Globus pallidus (tissue), 1 donor: ENCODE measurements at regions not wholly inside any gene's neighbourhood (a gene's known extent, or its start where the extent isn't known, plus 50 kb on each side); places are given as distances from the start of the nearest gene placed in this dataset.
"Not testable (repeated sequence)": the region's sequence is repeated elsewhere in the genome, so short reads cannot be mapped to it uniquely, and the experiment has no call there.

Source experiments
- DNase-seq: peaks from one replicate; pipeline ENCODE4 v3.0.0-alpha.2; 2015; ENCODE audit warnings: low spot score

DNA sequence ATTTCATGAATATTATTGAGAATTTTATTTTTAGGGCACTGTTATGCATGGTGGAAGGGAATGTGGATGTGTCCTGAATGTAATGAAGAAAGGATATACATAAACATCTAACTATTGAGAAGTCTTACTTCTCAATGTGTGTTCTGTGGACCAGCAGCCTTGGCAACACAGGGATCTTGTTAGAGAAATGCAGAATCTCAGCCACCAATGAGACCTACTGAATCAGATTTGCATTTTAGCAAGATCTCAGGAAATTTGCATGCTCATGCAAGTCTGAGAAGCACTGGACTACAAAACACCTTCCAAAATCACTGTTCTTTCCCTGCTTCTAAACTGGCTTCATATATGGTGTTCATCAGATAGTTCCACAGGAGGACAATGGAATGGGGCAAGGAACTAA, 139.7 kb upstream of the WDFY3 start:
- no peak for DNase-seq

DNA sequence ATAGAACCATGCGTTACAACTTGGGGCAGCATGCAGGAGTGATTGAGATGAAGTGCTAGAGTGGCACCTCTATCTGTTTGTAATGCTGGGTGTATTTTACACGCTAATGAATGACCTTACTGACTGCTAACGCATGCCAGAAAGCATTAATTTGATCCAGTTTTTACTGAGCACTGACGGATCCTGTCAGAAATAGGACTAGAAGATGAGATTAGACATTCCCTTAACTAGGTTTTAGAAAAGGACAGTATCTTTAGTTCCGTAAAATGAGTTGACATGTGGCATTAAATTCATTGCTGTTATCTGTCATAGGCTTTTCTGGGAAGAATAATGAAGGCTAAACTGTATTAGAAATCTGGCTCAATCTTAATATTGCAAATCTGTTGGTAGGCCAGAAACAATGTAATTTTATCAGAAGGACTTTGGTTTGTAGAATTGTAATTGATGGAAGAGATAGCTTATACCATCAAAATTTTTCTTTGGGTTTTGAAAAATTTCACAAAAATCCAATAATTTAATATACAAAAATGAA, 140.4 kb upstream of the WDFY3 start:
- DNase-seq = no peak

DNA sequence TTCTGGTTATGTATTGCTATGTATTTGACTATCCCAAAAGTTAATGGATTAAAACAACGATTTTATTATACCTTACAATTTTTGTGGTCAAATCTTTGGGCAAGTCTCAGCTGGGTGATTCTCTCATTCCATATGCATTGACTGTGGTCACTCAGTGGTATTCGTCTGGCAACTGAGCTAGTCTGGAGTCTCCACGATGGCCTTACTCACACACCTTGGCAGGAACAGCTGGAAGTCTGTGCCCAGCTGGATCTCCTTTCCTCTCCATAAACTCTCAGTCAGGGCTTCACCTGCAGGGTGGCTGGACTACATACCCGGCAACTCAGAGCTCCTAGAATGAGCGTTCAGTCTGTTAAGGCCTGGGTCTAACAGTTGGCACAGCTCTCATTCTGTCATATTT, 141.1 kb upstream of the WDFY3 start:
- no peak for DNase-seq

DNA sequence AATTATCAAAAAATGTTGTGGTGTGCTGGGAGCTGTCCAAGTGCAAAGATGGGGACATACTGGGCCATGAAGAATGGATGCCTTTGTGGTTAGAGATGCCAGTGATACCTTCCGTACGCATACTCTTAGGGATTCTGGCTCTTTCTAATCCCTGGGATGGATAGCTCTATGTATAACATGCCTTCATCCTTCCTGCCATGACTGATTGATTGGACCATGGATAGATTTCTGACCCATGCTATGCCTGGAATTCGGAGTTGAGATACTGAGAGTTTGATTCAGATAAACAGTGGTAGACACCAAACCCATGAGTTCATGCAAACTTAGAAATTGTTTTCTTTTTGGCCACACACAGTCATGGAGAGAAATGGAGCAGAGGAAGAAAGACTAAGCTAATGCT, 147.2 kb upstream of the WDFY3 start:
- no peak for DNase-seq

DNA sequence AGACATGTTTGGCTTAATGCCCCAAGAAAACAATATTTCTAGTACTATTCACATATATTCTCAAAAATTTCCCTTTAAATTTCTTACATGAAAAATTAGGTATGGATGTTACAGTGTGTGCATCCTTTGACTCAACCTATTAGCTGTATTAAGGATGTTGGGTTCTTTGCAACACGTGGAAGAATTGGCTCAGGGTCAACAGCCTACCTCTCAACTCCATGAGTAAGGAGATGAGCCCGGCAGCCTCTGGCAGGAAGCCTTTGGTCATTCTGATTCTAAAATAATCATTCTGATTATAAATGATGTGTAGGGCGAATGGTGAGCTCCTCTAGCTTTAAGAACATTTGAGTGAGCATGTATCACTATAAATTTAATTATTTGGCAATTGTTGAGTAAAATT, 148.0 kb upstream of the WDFY3 start:
- no peak for DNase-seq

DNA sequence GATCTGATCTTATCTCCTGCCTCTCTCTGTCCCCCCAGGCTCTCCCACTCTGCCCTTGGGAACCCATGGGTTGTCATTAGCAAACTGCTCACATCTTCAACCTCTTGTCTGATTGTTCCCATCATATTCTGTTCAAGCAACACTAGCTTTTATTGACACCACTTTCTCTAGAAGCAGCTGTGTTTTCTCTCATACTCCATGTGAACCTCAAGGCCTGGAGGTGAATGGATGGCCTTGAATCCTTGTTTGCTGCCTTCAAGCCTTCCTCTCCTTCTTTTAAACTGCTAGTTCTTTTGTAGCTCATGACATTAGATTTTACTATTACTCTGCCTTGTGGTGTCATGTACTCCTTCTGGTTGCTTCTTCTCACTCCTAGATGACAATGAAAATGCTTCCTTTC, 149.5 kb upstream of the WDFY3 start:
- DNase-seq = no peak

DNA sequence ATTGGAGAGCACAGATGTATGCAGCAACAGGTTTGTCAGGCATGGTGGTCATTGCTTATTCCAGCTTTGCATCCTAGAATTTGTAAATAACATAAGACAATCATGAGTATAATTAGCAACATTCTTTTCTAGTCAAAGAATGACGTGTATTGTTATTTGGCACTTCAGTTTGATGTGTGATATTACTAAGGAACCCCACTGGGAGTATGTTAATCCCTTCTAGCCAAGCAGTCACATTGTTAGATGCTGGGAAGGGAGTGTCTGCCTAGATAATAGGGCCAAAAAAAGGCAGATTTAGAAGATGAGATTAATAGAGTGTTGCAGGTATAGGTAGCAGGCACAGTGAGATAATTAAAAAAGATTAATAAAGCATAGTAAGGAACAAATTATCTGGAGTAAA, 159.2 kb upstream of the WDFY3 start:
- DNase-seq = no peak

DNA sequence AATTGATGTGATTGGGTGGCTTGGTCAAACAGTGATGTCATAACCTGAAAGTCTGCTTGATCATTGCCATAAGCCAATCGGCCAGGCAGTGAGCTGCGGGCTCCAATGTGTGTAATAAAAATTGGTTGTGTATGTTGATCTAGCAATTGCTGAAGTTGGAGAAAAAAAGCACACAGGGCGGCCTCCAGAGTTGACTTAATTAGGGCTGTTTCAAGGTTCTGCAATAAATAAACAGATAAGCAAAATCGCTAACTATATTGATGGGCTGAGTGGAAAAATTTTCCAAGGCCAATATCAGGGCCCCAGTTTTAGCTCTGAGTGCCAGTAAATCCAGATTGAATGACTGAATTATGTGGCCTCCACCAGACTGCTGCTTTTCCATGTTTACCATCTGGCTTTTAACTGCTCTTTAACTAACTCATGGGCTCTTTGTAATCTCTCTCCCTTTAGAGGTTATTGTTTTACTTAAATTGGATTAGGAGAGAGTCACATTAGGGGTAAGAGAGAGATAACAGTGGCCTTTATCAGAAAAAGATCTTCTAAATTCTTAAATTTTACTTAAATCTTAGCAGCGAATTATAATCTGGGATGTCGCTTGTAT, 160.6 kb upstream of the WDFY3 start:
- DNase-seq = no peak

DNA sequence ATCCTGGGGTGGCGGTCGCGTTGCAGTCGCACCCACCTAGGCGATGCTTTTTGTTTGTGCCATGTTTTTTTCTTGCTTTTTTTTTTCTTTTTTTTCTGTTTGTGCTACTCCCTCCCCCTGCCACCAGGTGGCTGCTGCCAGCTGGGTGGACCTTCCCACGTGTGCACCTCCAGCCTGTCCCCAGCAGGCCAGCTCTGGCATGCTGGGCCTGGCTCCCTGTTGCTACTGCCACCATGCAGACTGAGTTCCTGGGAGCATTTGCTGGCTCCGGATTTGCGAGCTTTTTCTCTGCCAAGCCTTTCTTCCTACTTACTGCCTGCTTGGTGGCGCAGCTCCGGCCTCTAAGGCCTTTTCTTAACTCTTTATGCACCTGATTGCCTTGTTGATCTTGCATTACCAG, 161.2 kb upstream of the WDFY3 start:
- DNase-seq = peak; percentile 28

DNA sequence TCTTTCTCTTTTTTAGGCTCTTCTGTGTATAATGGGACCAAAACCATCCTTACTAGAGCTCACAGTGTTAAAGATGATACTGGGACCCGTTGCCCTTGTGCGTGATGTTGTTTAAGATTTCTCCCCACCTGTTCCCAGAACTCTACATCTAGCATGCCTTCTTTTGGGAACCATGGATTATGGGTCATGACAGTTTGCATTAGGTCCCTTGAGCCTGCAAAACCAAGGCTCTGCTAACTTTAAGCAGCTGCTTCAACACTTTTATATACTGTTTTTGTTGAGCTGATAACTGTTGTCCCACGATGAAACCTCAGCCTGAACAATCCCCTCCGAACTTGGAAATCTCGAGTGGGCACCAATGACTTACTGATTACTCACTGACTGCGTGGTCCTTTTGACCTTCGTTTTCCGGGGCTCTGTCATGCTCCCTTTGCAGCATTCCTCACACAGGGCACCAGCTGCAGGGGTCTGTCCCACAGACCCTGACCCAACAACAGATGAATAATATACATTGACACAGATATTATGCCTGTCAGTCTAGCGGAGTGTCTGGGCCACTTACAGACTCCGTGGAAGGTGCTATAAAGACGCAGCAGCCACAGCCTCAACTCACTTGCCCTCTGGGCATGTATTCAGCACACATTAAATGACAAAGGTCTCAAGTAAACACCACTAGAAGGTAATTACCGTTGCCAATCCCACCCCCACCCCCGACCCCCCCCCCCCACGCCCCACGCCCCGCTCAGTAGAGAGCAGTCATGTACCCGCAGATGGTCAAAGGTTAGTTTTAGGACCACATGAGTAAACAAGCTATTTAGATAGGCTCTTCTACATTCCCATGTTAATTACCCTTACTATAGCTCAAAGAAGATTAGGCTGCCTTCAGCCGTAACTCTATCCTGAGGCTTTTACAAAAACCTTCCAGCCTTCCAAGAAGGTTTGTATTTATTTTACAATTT, 162.0 kb upstream of the WDFY3 start:
- no peak for DNase-seq

DNA sequence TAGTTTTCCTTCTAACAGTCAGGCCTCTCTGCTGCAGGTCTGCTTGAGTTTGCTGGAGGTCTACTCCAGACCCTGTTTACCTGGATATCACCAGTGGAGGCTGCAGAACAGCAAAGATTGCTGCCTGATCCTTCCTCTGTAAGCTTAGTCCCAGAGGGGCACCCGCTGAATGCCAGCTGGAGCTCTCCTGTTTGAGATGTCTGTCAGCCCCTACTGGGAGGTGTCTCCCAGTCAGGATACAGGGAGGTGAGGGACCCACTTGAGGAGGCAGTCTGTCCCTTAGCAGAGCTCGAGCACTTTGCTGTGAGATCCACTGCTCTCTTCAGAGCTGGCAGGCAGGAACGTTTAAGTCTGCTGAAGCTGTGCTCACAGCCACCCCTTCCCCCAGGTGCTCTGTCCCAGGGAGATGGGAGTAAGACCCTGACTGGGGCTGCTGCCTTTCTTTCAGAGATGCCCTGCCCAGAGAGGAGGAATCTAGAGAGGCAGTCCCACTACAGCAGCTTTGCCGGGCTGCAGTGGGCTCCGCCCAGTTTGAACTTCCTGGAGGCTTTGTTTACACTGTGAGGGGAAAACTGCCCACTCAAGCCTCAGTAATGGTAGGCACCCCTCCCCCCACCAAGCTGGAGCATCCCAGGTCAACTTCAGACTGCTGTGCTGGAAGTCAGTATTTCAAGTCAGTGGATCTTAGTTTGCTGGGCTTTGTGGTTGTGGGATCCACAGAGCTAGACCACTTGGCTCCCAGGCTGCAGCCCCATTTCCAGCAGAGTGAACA, 163.1 kb upstream of the WDFY3 start:
- DNase-seq = not testable (repeated sequence)

DNA sequence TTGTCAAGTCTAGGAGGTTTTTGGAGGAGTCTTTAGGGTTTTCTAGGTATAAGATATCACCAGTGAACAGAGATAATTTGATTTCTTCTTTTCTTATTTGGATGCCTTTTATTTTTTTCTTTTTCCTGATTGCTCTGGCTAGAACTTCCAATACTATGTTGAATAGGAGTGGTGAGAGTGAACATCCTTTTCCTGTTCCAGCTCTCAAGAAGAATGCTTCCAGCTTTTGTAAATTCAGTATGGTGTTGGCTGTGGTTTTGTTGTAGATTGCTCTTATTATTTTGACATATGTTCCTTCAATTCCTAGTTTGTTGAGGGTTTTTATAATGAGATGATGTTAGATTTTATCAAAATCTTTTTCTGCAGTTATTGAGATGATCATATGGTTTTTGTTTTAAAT, 165.6 kb upstream of the WDFY3 start:
- no peak for DNase-seq

DNA sequence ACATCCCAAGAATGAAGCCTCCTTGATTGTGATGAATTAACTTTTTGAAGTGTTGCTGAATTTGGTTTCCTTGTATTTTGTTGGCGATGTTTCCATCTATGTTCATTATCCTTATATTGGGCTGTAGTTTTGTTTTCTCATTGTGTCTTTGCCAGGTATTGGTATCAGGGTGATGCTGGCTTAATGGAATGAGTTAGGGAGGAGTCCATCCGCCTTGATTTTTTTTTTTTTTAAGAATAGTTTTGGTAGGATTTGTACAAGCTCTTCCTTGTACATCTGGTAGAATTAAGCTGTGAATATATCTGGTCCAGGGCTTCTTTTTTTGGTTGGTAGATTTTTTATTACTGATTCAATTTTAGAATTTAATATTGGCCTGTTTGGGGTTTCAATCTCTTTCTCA, 166.1 kb upstream of the WDFY3 start:
- no peak for DNase-seq

DNA sequence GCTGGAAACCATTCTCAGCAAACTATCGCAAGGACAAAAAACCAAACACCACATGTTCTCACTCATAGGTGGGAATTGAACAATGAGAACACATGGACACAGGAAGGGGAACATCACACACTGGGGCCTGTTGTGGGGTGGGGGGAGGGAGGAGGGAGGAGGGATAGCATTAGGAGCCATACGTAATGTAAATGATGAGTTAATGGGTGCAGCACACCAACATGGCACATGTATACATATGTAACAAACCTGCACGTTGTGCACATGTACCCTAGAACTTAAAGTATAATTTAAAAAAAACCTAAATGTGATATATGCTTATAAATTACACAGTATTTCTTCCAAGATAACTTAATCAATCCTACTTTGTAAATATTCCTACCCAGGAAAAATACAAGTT, 173.3 kb upstream of the WDFY3 start:
- DNase-seq = not testable (repeated sequence)

DNA sequence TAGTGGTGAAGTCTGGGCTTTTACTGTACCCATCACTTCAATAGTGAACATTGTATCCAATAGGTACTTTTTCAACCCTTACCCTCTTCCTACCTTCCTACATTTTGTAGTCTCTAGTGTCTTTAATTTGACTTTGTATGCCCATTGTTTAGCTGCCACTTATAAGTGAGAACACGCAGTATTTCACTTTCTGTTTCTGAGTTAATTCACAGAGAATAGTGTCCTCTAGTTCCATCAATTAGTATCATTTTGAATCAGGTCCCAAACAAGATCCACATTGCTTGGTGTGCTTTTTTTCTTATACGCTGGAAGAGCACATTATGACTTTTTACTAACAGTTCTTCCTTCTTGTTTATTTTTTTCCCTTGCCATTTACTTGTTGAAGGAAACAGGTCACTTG, 176.0 kb upstream of the WDFY3 start:
- DNase-seq = no peak

DNA sequence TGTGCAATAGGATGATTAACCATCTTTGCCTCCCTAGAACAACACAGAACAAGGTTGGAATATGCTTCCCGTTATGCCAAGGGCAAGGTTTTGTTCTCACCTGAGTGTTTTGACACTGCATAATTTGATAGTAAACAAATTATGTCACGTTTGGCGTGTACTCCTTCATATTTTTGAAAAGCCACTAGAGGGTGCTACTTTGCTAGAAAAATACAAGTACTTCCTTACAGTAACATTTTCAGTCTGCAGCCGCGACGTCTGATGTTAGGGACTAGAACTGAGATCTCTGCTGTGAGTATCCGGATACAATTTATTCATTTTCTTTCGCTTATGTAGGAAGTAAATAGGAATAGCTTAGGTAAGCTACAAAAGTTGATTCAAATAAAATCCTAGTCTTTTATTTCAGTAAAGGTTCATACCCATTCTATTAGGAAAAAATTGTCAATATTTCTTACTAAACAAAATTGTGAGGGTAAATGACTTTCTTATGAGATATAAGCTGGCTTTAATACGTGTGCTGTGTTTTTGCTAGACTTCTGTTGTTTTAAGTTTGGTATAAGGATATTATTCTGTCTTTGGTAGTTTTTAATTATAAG, 181.1 kb upstream of the WDFY3 start:
- peak; percentile 86 for DNase-seq

DNA sequence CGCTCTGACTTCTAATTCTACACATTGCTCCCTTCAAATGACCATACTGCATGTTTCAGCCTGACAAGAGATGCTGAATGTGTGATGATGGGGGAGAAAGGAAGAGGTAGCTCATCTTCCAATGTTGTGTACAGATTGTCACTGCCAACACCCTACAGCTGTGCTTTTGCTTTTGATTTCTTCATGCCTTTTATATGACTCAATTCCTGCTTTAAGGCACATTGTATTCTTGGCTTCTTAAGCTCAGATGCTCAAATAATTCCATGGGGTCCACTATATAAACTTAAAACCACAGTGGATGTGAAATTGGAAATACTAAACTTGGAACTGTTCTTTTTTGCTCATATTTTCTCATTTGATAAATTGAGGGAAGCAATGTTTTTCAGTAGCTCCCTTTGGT, 183.2 kb upstream of the WDFY3 start:
- DNase-seq = no peak

DNA sequence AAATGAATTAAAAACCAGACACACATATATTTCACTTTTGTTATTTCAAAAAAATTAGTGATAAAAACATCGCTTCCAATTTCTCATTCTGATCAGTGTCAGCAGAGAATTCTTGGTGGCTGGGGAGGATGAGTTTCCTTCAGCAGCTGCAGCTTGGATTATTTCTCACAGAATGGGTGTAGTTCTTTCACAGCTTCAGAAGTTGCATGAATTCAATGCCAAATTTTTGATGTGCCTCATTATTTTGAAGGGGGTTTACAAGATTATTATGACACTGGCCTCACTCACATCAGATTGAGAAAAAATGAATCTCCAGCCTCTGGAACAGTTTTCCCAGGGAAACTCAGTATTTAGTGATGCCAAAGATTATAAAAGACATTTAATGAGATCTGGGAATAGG, 184.9 kb upstream of the WDFY3 start:
- no peak for DNase-seq

DNA sequence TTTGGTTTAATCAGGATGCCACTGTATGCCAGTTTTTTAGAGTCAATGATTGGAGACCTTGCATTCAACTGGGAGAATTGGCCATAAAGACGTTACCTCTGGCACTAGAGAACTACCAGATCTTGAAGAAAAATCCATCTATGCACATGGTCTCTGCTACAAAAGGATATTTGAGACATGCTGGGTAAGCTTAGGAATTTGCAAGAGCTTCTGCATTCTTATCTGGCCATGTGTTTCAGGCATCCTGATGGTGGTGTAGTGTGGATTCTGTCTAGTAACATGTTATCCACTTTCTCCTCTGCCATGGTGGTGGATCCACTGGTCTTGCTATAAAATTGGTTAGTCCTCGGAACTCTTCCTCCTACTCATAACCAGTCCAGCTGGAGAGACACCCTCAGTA, 185.3 kb upstream of the WDFY3 start:
- DNase-seq = no peak

DNA sequence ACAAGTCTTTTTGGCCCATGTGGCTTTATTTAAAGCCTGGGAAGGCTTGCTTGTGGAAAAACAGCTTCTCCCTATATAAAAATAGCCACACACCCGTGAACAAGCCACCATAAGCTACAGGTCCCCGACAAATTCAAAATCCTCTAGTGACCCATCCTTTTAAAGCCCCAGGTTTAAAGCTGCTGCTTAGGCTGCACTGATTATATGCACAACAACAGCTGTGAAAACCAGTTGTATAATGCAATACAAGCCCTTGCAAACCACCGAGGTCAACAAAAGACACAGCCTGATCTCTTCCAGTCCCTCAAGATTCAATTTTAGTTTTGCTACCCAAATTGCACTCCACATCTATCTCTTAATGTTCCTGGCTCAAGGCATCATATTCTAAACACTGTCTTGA, 186.0 kb upstream of the WDFY3 start:
- DNase-seq = no peak

DNA sequence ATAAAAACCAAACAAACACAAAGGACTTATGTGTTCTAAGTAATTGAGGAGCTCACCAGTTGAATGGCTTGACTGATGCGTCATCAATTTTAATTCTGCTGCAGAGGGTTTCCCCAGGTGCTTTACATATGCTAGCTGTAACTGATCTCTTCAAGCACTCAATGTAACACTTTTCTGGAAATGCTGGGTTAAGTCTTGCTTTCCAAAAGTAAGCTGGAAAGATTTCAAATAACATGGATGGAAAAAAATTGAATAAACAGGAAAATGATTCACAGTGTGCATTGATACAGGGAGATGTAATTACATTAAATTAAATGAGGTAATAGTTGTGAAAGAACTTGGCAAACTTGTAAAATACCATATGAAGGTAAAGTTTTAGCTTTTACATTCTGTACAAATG, 186.7 kb upstream of the WDFY3 start:
- DNase-seq = no peak

DNA sequence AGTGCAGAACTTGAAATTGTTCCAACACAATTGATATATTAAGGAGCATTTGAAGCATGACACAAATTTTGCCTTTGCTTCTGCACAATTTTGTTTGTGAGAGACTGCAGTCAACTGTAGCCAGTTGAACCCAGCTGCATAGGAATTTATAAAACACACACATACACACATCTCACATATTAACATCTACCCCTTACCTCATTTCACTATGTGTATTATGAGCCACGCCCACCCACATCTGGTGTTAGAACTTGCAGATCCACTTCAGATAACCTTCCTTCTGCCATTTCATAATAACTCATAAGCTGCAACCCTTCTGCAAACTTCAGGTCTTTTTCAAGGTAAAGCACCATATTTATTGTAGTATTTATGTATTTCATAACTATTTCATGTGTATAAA, 188.1 kb upstream of the WDFY3 start:
- DNase-seq = no peak
